GM12878 (cell line): ENCODE measurements at regions not wholly inside any gene's neighbourhood (a gene's known extent, or its start where the extent isn't known, plus 50 kb on each side); places are given as distances from the start of the nearest gene placed in this dataset.

ENCODE experiments used
- CTCF ChIP-seq, 3 experiments: IDR thresholded peaks in 2 of 3; conservative IDR thresholded peaks in 1 of 3; 2 replicates each; pipeline ENCODE4 v1.5.1; 2011; ENCODE audit warnings: low read depth in 3 of 3, low read length in 3 of 3, mild to moderate bottlenecking in 3 of 3, control low read depth in 2 of 3, moderate library complexity in 2 of 3, inconsistent platforms in 1 of 3, mixed read lengths in 1 of 3; ENCODE audit not compliant: control insufficient read depth in 2 of 3, insufficient read depth in 1 of 3; ENCODE audit errors: extremely low read depth in 1 of 3
- EP300 ChIP-seq, 2 experiments: fragments of 150-350 bp in 1 of 2; IDR thresholded peaks; 2 replicates each; pipeline ENCODE4 v1.6.1; 2011 to 2012; ENCODE audit warnings: low read depth in 2 of 2, low read length in 2 of 2, borderline replicate concordance in 1 of 2, improper control_type of control experiment in 1 of 2, inconsistent platforms in 1 of 2; ENCODE audit not compliant: control insufficient read depth in 1 of 2
- EZH2 ChIP-seq: IDR thresholded peaks from 2 replicates; pipeline ENCODE4 v1.6.1; 2012; ENCODE audit warnings: low read depth, mild to moderate bottlenecking, control low read depth, inconsistent platforms, low read length, borderline replicate concordance; ENCODE audit not compliant: control insufficient read depth
- FOS ChIP-seq: IDR thresholded peaks from 3 replicates; pipeline ENCODE4 v1.6.1; 2011; ENCODE audit warnings: borderline replicate concordance; ENCODE audit not compliant: insufficient read length; ENCODE audit errors: extremely low read depth
- FOXK2 ChIP-seq: fragments of 450-650 bp; IDR thresholded peaks from 2 replicates; pipeline ENCODE4 v1.6.1; 2017; ENCODE audit warnings: mild to moderate bottlenecking, moderate library complexity
- FOXM1 ChIP-seq: IDR thresholded peaks from 2 replicates; pipeline ENCODE4 v1.6.1; 2012; ENCODE audit warnings: low read depth, mild to moderate bottlenecking, inconsistent platforms, low read length, moderate library complexity
- GABPA ChIP-seq: IDR thresholded peaks from 2 replicates; pipeline ENCODE4 v1.6.1; 2014; ENCODE audit warnings: antibody characterized with exemption, low read depth, mild to moderate bottlenecking, inconsistent platforms
- KDM1A ChIP-seq: fragments of 200-600 bp; sonication (generic); IDR thresholded peaks from 2 replicates; pipeline ENCODE4 v1.6.1; 2016; ENCODE audit warnings: borderline replicate concordance
- MAX ChIP-seq: IDR thresholded peaks from 2 replicates; pipeline ENCODE4 v1.6.1; 2012; ENCODE audit warnings: low read depth, low read length, improper control_type of control experiment
- NR2C2 ChIP-seq: IDR thresholded peaks from 2 replicates; pipeline ENCODE4 v1.6.1; 2011; ENCODE audit warnings: borderline replicate concordance, low read depth; ENCODE audit not compliant: control insufficient read depth, insufficient read length
- SMC3 ChIP-seq: IDR thresholded peaks from 2 replicates; pipeline ENCODE4 v1.6.1; 2011; ENCODE audit warnings: low read length, improper control_type of control experiment, borderline replicate concordance
- SUZ12 ChIP-seq: fragments of 200-600 bp; sonication (generic); IDR thresholded peaks from one replicate; pipeline ENCODE4 v1.6.1; 2018; ENCODE audit warnings: antibody characterized with exemption, mild to moderate bottlenecking; ENCODE audit not compliant: unreplicated experiment
- USF2 ChIP-seq: IDR thresholded peaks from 2 replicates; pipeline ENCODE4 v1.6.1; 2011; ENCODE audit warnings: low read depth, low read length, improper control_type of control experiment, borderline replicate concordance
- TF ChIP-seq, protein P1 (sequence below): IDR thresholded peaks from 2 replicates; pipeline ENCODE4 v1.6.1; 2012; ENCODE audit warnings: low read length, inconsistent platforms

DNA sequence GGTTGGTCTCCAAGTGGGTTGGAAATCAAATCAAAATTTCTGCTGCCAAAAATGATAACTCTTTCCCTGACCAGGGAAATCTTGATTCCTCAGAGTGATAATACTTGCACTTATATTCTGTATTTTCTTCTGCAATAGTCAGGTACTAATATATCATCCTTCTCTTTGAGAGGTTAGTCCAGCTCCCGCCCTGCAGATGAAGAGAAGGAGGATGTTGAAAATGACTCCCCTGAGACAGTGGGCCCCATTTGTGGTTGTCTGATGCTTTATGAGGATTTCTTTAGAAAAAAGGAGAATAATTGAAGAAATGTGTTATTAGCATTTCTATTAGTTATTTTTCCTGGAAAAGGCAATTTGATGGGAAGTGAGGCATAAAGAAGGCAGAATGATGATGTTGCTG lies 213.0 kb downstream of the SEC23IP start:
- TF ChIP-seq, protein P1, sequence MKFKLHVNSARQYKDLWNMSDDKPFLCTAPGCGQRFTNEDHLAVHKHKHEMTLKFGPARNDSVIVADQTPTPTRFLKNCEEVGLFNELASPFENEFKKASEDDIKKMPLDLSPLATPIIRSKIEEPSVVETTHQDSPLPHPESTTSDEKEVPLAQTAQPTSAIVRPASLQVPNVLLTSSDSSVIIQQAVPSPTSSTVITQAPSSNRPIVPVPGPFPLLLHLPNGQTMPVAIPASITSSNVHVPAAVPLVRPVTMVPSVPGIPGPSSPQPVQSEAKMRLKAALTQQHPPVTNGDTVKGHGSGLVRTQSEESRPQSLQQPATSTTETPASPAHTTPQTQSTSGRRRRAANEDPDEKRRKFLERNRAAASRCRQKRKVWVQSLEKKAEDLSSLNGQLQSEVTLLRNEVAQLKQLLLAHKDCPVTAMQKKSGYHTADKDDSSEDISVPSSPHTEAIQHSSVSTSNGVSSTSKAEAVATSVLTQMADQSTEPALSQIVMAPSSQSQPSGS, result no peak
- TF ChIP-seq SMC3, result no peak
- no peak for TF ChIP-seq CTCF (IDR thresholded peaks at IDR 0.05 in 2 of 3, conservative IDR thresholded peaks at IDR 0.05 in 1 of 3; ENCODE audit: control insufficient read depth in 2 of 3, extremely low read depth in 1 of 3, insufficient read depth in 1 of 3, low read depth in 3 of 3, low read length in 3 of 3)
- TF ChIP-seq SUZ12, result no peak
- TF ChIP-seq EZH2, result no peak
- TF ChIP-seq FOS, result no peak
- no peak for TF ChIP-seq FOXM1
- no peak for TF ChIP-seq NR2C2
- TF ChIP-seq EP300 (IDR thresholded peaks at IDR 0.05; ENCODE audit: borderline replicate concordance in 1 of 2, control insufficient read depth in 1 of 2, low read depth in 2 of 2, low read length in 2 of 2), result no peak
- no peak for TF ChIP-seq GABPA
- no peak for TF ChIP-seq USF2
- TF ChIP-seq MAX, result no peak
- no peak for TF ChIP-seq FOXK2
- no peak for TF ChIP-seq KDM1A
